ENCODE measurements at regions not wholly inside any gene's neighbourhood (a gene's known extent, or its start where the extent isn't known, plus 50 kb on each side); places are given as distances from the start of the nearest gene placed in this dataset.
A peak's percentile ranks its signal among the peaks of the same experiment; 100 is the strongest.

DNA sequence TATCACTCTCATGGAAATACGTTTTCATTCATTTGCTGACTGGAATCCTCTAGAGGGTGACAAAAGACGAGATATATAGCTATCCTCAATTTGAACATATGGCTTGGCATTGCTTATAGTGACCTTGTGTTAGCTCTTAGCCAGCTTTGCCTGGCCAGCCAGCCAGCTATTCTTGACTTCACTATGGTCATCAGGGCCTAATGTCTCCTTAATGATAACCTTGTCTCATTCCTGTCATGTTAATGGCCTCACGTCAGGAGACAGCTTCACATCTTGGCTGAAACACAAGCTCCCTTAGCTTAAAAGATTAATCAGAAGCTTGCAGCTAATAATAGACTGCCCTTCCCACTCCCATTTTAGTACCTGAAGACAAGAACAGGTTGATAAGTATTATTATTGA is 1517.5 kb upstream of the PIK3C3 start:
- H3K4me1 ChIP-seq (ENCODE audit: control insufficient read depth, insufficient read depth, low read length) = no peaks in the 10 kb centered on the region
- H3K27me3 ChIP-seq (ENCODE audit: control insufficient read depth, insufficient read depth, low read length) = no peaks in the 10 kb centered on the region
- 67% methylated on average over 1 of the region's 3 CpGs for WGBS (ENCODE audit: insufficient coverage)
- peaks cover 2% of the 10 kb centered on the region for H3K9me3 ChIP-seq (ENCODE audit: control insufficient read depth, insufficient read depth, low read length)
- DNase-seq (ENCODE audit: low read depth in 4 of 6, low spot score in 6 of 6) = no peak
- no peaks in the 10 kb centered on the region for H3K36me3 ChIP-seq (ENCODE audit: control insufficient read depth, insufficient read depth, low read length)
- no peak overlapping the region for H3K4me3 ChIP-seq (ENCODE audit: low read depth, low read length)
- H3K27ac ChIP-seq (ENCODE audit: low read depth, low read length) = no peak overlapping the region

DNA sequence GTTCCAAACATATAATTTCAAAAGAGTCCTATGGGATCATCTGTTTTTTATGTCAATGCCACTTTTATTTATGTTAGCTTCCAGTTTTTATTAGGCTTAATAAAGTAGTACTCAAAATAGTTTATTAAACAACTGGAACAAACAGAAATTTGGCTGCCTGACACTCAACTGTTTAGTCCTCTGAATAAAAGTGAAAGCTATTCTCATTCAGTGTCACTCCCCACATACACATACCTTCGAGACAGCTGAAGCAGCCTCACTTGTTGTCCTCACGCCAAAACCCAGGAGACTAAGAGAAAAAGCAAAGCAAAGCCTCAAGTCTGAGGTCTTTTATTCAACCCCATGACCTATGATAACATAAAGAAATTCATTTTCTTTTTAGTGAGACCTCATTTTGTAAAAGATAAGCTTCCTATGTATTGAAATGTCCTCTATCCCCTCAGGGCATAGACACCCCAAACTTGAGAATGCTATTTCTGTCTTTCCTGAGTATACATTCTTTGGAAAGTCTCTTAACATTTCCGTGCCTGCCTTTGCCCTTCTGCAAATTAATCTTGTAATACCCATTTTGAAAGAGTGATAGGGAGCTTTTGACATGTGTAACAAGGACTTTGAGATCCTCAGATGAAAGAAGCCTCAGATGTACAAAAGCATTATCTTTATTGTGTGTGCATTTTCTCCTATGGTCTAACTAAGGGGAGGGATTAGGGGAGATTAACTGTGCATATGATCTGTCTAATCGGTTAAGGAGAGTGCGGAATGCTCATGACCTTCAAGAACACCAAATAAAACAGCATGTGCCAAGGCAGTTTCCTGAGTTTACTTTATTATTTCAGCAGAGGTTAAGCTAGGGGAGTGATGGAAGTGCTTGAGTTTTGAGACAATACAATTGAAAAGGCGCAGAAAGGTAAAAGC is 1523.7 kb upstream of the PIK3C3 start:
- Histone ChIP-seq H3K36me3 (ENCODE audit: control insufficient read depth, insufficient read depth, low read length) (no peaks in the 10 kb centered on the region), H3K4me3 (ENCODE audit: low read depth, low read length) (no peak overlapping the region), H3K27ac (ENCODE audit: low read depth, low read length) (no peak overlapping the region), H3K27me3 (ENCODE audit: control insufficient read depth, insufficient read depth, low read length) (no peaks in the 10 kb centered on the region), H3K4me1 (ENCODE audit: control insufficient read depth, insufficient read depth, low read length) (no peaks in the 10 kb centered on the region), H3K9me3 (ENCODE audit: control insufficient read depth, insufficient read depth, low read length) (no peaks in the 10 kb centered on the region)
- WGBS (ENCODE audit: insufficient coverage) = 68% methylated on average over 2 of the region's 6 CpGs
- no peak for DNase-seq (ENCODE audit: low read depth in 4 of 6, low spot score in 6 of 6)

DNA sequence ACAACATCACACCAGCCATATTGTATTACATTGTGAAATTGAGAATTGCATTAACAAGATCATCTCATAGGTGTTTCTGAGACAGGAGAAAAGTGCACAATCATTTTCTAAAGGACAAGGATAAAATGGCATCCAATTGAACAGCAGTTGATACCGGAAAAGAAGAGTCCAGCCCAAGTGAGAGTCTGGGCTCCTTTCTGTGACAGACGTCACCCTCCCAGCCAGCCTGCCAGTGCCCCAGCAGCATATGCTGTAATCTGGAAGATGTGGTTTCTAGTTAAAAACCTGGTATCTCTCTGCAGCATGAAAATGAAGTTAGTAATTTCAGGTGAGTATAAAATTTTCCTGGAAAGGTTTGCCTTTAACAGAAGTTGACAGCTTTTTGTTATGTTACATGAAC is 1531.7 kb upstream of the PIK3C3 start:
- no peak for DNase-seq (ENCODE audit: low read depth in 4 of 6, low spot score in 6 of 6)
- H3K4me3 ChIP-seq (ENCODE audit: low read depth, low read length) = no peak overlapping the region
- no peaks in the 10 kb centered on the region for H3K36me3 ChIP-seq (ENCODE audit: control insufficient read depth, insufficient read depth, low read length)
- H3K27ac ChIP-seq (ENCODE audit: low read depth, low read length) = no peak overlapping the region
- no peaks in the 10 kb centered on the region for H3K4me1 ChIP-seq (ENCODE audit: control insufficient read depth, insufficient read depth, low read length)
- no peaks in the 10 kb centered on the region for H3K9me3 ChIP-seq (ENCODE audit: control insufficient read depth, insufficient read depth, low read length)
- WGBS (ENCODE audit: insufficient coverage) = 73% methylated on average over 2 of the region's 2 CpGs
- no peaks in the 10 kb centered on the region for H3K27me3 ChIP-seq (ENCODE audit: control insufficient read depth, insufficient read depth, low read length)

GRCh38 chr18:40420675-40421074 is 1534.4 kb upstream of the PIK3C3 start:
- WGBS (ENCODE audit: insufficient coverage) = no CpG with 5 or more reads among the region's 1 CpG
- Histone ChIP-seq H3K27ac (ENCODE audit: low read depth, low read length) (no peak overlapping the region), H3K27me3 (ENCODE audit: control insufficient read depth, insufficient read depth, low read length) (no peaks in the 10 kb centered on the region), H3K36me3 (ENCODE audit: control insufficient read depth, insufficient read depth, low read length) (no peaks in the 10 kb centered on the region), H3K9me3 (ENCODE audit: control insufficient read depth, insufficient read depth, low read length) (no peaks in the 10 kb centered on the region), H3K4me1 (ENCODE audit: control insufficient read depth, insufficient read depth, low read length) (no peaks in the 10 kb centered on the region), H3K4me3 (ENCODE audit: low read depth, low read length) (no peak overlapping the region)
- peak in 1 of 6 donors; percentile 36 for DNase-seq (ENCODE audit: low read depth in 4 of 6, low spot score in 6 of 6)

DNA sequence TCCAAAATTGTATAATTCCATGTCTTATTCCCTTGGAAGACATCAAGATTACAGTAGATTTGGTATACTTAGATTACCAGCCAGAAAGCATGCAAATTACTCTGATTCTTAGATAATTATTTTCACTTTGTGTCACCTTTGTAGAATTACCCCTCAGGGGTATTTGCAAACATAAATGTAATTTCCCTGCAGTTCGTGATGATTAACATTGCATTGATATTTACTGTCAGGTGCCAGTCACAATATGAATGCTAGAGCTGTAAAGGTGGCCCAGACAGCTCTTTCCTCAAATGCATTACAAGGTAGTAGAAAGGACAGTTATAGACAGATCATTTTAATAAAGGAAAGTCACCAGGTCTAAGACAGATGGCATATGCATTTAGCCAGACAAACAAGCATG is 1537.5 kb upstream of the PIK3C3 start:
- WGBS (ENCODE audit: insufficient coverage) = no CpG with 5 or more reads among the region's 1 CpG
- Histone ChIP-seq H3K4me1 (ENCODE audit: control insufficient read depth, insufficient read depth, low read length) (no peaks in the 10 kb centered on the region), H3K9me3 (ENCODE audit: control insufficient read depth, insufficient read depth, low read length) (no peaks in the 10 kb centered on the region), H3K4me3 (ENCODE audit: low read depth, low read length) (no peak overlapping the region), H3K27me3 (ENCODE audit: control insufficient read depth, insufficient read depth, low read length) (no peaks in the 10 kb centered on the region), H3K27ac (ENCODE audit: low read depth, low read length) (no peak overlapping the region), H3K36me3 (ENCODE audit: control insufficient read depth, insufficient read depth, low read length) (no peaks in the 10 kb centered on the region)
- no peak for DNase-seq (ENCODE audit: low read depth in 4 of 6, low spot score in 6 of 6)

- no peaks in the 10 kb centered on the region for H3K4me1 ChIP-seq (ENCODE audit: control insufficient read depth, insufficient read depth, low read length)
- no peaks in the 10 kb centered on the region for H3K36me3 ChIP-seq (ENCODE audit: control insufficient read depth, insufficient read depth, low read length)
- WGBS (ENCODE audit: insufficient coverage) = 60% methylated on average over 1 of the region's 3 CpGs
- DNase-seq (ENCODE audit: low read depth in 4 of 6, low spot score in 6 of 6) = peak in 1 of 6 donors; percentile 11
- H3K27ac ChIP-seq (ENCODE audit: low read depth, low read length) = no peak overlapping the region
- H3K9me3 ChIP-seq (ENCODE audit: control insufficient read depth, insufficient read depth, low read length) = no peaks in the 10 kb centered on the region
- no peak overlapping the region for H3K4me3 ChIP-seq (ENCODE audit: low read depth, low read length)
- no peaks in the 10 kb centered on the region for H3K27me3 ChIP-seq (ENCODE audit: control insufficient read depth, insufficient read depth, low read length)
These were observed 1539.2 kb upstream of the PIK3C3 start for GRCh38 chr18:40415821-40416220.

GRCh38 chr18:40415176-40415791 is 1539.8 kb upstream of the PIK3C3 start:
- 93% methylated on average over 2 of the region's 3 CpGs for WGBS (ENCODE audit: insufficient coverage)
- peak in 1 of 6 donors; percentile 47 for DNase-seq (ENCODE audit: low read depth in 4 of 6, low spot score in 6 of 6)
- Histone ChIP-seq H3K4me3 (ENCODE audit: low read depth, low read length) (no peak overlapping the region), H3K36me3 (ENCODE audit: control insufficient read depth, insufficient read depth, low read length) (no peaks in the 10 kb centered on the region), H3K27me3 (ENCODE audit: control insufficient read depth, insufficient read depth, low read length) (no peaks in the 10 kb centered on the region), H3K27ac (ENCODE audit: low read depth, low read length) (no peak overlapping the region), H3K4me1 (ENCODE audit: control insufficient read depth, insufficient read depth, low read length) (no peaks in the 10 kb centered on the region), H3K9me3 (ENCODE audit: control insufficient read depth, insufficient read depth, low read length) (no peaks in the 10 kb centered on the region)

- H3K27me3 ChIP-seq (ENCODE audit: control insufficient read depth, insufficient read depth, low read length) = no peaks in the 10 kb centered on the region
- H3K27ac ChIP-seq (ENCODE audit: low read depth, low read length) = no peak overlapping the region
- H3K4me1 ChIP-seq (ENCODE audit: control insufficient read depth, insufficient read depth, low read length) = no peaks in the 10 kb centered on the region
- DNase-seq (ENCODE audit: low read depth in 4 of 6, low spot score in 6 of 6) = peak in 1 of 6 donors; percentile 64
- no peak overlapping the region for H3K4me3 ChIP-seq (ENCODE audit: low read depth, low read length)
- no peaks in the 10 kb centered on the region for H3K9me3 ChIP-seq (ENCODE audit: control insufficient read depth, insufficient read depth, low read length)
- WGBS (ENCODE audit: insufficient coverage) = 65% methylated on average over 3 of the region's 5 CpGs
- no peaks in the 10 kb centered on the region for H3K36me3 ChIP-seq (ENCODE audit: control insufficient read depth, insufficient read depth, low read length)
These were observed 1540.8 kb upstream of the PIK3C3 start for GRCh38 chr18:40414155-40414754.

GRCh38 chr18:40413160-40413559 is 1541.9 kb upstream of the PIK3C3 start:
- no peaks in the 10 kb centered on the region for H3K9me3 ChIP-seq (ENCODE audit: control insufficient read depth, insufficient read depth, low read length)
- no peaks in the 10 kb centered on the region for H3K4me1 ChIP-seq (ENCODE audit: control insufficient read depth, insufficient read depth, low read length)
- no peaks in the 10 kb centered on the region for H3K36me3 ChIP-seq (ENCODE audit: control insufficient read depth, insufficient read depth, low read length)
- 56% methylated on average over 1 of the region's 3 CpGs for WGBS (ENCODE audit: insufficient coverage)
- peak in 5 of 6 donors; percentile 50 to 97 (median 64) for DNase-seq (ENCODE audit: low read depth in 4 of 6, low spot score in 6 of 6)
- H3K27ac ChIP-seq (ENCODE audit: low read depth, low read length) = no peak overlapping the region
- no peak overlapping the region for H3K4me3 ChIP-seq (ENCODE audit: low read depth, low read length)
- H3K27me3 ChIP-seq (ENCODE audit: control insufficient read depth, insufficient read depth, low read length) = no peaks in the 10 kb centered on the region
